MM.1S (cell line): ENCODE measurements at regions not wholly inside any gene's neighbourhood (a gene's known extent, or its start where the extent isn't known, plus 50 kb on each side); places are given as distances from the start of the nearest gene placed in this dataset.

Experiments used
- DNase-seq: peaks from one replicate; pipeline ENCODE4 v3.0.0-alpha.2; 2015
- H2AFZ ChIP-seq: fragments of 300-600 bp; sonication (generic); 2 replicates; pipeline ENCODE4 v1.6.0; 2016; ENCODE audit warnings: antibody characterized with exemption, low read length
- H3F3A ChIP-seq: fragments of 300-600 bp; sonication (generic); 2 replicates; pipeline ENCODE4 v1.6.1; 2016; ENCODE audit warnings: mild to moderate bottlenecking, antibody characterized with exemption, low read length, moderate library complexity, mixed read lengths; ENCODE audit not compliant: insufficient read depth
- H3K27ac ChIP-seq: fragments of 300-600 bp; sonication (generic); 2 replicates; pipeline ENCODE4 v1.5.1; 2016; ENCODE audit warnings: mild to moderate bottlenecking, low read length
- H3K27me3 ChIP-seq: fragments of 300-600 bp; sonication (generic); replicated peaks from 2 replicates; pipeline ENCODE4 v1.6.0; 2016; ENCODE audit warnings: low read length; ENCODE audit not compliant: insufficient read depth
- H3K36me3 ChIP-seq: fragments of 300-600 bp; sonication (generic); replicated peaks from 2 replicates; pipeline ENCODE4 v1.6.1; 2016; ENCODE audit warnings: mild to moderate bottlenecking, low read length, mixed read lengths; ENCODE audit not compliant: insufficient read depth
- H3K4me1 ChIP-seq: fragments of 300-600 bp; sonication (generic); 2 replicates; pipeline ENCODE4 v1.6.1; 2016; ENCODE audit warnings: low read length, mixed read lengths
- H3K4me2 ChIP-seq: fragments of 300-600 bp; sonication (generic); 2 replicates; pipeline ENCODE4 v1.6.0; 2016; ENCODE audit warnings: low read depth, low read length
- H3K4me3 ChIP-seq: fragments of 300-600 bp; sonication (generic); 2 replicates; pipeline ENCODE4 v1.5.1; 2016; ENCODE audit warnings: low read length, mixed read lengths
- H3K79me2 ChIP-seq: fragments of 300-600 bp; sonication (generic); 2 replicates; pipeline ENCODE4 v1.6.1; 2016; ENCODE audit warnings: mixed run types, low read length, mixed read lengths
- H3K9ac ChIP-seq: fragments of 300-600 bp; sonication (generic); 2 replicates; pipeline ENCODE4 v1.6.1; 2016; ENCODE audit warnings: low read length, mixed read lengths
- H3K9me2 ChIP-seq: fragments of 300-600 bp; sonication (generic); replicated peaks from 2 replicates; pipeline ENCODE4 v1.6.1; 2016; ENCODE audit warnings: mild to moderate bottlenecking, low read length, mixed read lengths; ENCODE audit not compliant: insufficient read depth
- H3K9me3 ChIP-seq: fragments of 300-600 bp; sonication (generic); replicated peaks from 2 replicates; pipeline ENCODE4 v1.6.1; 2016; ENCODE audit warnings: mild to moderate bottlenecking, low read length, mixed read lengths; ENCODE audit not compliant: insufficient read depth
- H4K20me1 ChIP-seq: fragments of 300-600 bp; sonication (generic); 2 replicates; pipeline ENCODE4 v1.6.1; 2016; ENCODE audit warnings: mild to moderate bottlenecking, low read length, moderate library complexity, mixed read lengths; ENCODE audit not compliant: insufficient read depth
- EZH2 ChIP-seq: fragments of 300-600 bp; sonication (generic); optimal IDR thresholded peaks from 2 replicates; pipeline ENCODE3; 2017; ENCODE audit warnings: low read depth, mild to moderate bottlenecking, antibody characterized with exemption, low read length, mixed read lengths
- EZH2phosphoT487 ChIP-seq: fragments of 300-600 bp; sonication (generic); IDR thresholded peaks from 2 replicates; pipeline ENCODE4 v1.6.1; 2018; ENCODE audit warnings: antibody characterized with exemption, low read length
- TF ChIP-seq, protein P1 (sequence below): fragments of 300-600 bp; sonication (generic); IDR thresholded peaks from 2 replicates; pipeline ENCODE4 v1.5.1; 2016; ENCODE audit warnings: antibody characterized with exemption, low read length, mixed read lengths

DNA sequence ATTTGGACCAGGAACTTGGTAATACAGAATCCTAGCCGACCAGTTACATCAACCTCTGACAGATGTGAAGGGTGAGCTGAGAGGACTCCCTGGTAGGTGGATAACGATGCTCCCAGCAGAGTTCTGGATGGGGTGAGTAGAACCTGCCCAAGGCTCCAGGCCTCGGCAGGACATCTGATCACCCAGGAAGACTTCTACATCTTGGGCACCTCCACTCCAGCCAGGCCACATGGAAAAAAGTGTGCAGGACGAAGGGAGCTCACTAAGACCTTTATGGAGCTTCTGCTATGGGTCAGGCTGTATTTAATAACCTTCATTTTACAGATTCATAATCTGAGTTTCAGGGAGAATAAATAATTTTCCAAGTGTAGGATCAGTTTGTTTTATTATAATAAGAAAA, 1028.7 kb downstream of the BCL11B start:
- Histone ChIP-seq H3K4me1 (no peaks in the 10 kb centered on the region), H3K36me3 (no peaks in the 10 kb centered on the region), H3K9me3 (no peaks in the 10 kb centered on the region), H4K20me1 (no peaks in the 10 kb centered on the region), H3K4me3 (no peak overlapping the region), H3K9me2 (no peaks in the 10 kb centered on the region), H3F3A (no peaks in the 10 kb centered on the region), H3K27me3 (no peaks in the 10 kb centered on the region), H3K4me2 (no peak overlapping the region), H3K9ac (no peak overlapping the region), H3K79me2 (no peaks in the 10 kb centered on the region), H3K27ac (no peak overlapping the region), H2AFZ (no peak overlapping the region)
- DNase-seq: no peak
- TF ChIP-seq EZH2 (no peak), EZH2phosphoT487 (no peak)
- TF ChIP-seq, protein P1, sequence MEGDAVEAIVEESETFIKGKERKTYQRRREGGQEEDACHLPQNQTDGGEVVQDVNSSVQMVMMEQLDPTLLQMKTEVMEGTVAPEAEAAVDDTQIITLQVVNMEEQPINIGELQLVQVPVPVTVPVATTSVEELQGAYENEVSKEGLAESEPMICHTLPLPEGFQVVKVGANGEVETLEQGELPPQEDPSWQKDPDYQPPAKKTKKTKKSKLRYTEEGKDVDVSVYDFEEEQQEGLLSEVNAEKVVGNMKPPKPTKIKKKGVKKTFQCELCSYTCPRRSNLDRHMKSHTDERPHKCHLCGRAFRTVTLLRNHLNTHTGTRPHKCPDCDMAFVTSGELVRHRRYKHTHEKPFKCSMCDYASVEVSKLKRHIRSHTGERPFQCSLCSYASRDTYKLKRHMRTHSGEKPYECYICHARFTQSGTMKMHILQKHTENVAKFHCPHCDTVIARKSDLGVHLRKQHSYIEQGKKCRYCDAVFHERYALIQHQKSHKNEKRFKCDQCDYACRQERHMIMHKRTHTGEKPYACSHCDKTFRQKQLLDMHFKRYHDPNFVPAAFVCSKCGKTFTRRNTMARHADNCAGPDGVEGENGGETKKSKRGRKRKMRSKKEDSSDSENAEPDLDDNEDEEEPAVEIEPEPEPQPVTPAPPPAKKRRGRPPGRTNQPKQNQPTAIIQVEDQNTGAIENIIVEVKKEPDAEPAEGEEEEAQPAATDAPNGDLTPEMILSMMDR: no peak

DNA sequence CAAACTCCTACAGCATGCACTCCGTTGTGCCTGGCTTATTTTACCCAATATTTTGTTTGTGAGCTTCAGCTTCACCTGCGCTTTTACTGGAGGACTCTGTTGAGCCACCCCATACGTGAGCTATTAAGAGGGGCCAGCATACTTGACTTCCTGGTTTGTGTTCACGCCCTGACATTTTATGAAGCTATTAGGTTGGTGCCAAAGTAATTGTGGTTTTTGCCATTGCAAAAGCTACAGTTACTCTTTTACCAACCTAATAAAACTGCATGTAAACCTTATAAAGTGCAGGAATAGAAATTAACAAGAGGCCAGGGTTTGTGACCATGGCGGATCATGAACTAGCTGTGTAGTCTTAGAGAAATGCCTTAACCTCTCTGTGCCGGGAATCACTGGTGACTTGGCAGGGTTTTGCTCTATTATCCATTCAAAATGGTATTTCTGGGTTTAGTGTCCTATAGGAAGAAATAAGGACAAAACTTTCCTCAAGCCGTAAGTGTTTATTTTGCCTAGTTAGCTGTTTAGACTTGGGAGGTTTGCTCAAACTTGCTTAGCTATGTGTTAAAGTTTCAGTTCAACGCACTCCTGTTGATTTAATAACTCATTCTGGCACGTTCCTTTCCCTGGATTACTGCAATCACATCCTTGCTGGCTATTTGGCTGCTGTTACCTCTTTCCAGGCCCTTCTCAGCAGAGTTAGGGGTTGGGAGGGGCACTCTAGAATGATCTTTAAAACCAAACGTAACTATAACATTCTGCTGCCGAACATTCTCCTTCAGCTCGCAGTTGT, 1027.6 kb downstream of the BCL11B start:
- Histone ChIP-seq H3K27ac (no peak overlapping the region), H2AFZ (no peak overlapping the region), H3K4me2 (no peak overlapping the region), H3F3A (no peaks in the 10 kb centered on the region), H3K36me3 (no peaks in the 10 kb centered on the region), H3K9me2 (no peaks in the 10 kb centered on the region), H3K9ac (no peak overlapping the region), H3K27me3 (no peaks in the 10 kb centered on the region), H3K4me3 (no peak overlapping the region), H3K79me2 (no peaks in the 10 kb centered on the region), H3K9me3 (no peaks in the 10 kb centered on the region), H4K20me1 (no peaks in the 10 kb centered on the region), H3K4me1 (no peaks in the 10 kb centered on the region)
- DNase-seq: no peak
- TF ChIP-seq EZH2: no peak
- TF ChIP-seq, protein P1: no peak
- TF ChIP-seq EZH2phosphoT487: no peak

DNA sequence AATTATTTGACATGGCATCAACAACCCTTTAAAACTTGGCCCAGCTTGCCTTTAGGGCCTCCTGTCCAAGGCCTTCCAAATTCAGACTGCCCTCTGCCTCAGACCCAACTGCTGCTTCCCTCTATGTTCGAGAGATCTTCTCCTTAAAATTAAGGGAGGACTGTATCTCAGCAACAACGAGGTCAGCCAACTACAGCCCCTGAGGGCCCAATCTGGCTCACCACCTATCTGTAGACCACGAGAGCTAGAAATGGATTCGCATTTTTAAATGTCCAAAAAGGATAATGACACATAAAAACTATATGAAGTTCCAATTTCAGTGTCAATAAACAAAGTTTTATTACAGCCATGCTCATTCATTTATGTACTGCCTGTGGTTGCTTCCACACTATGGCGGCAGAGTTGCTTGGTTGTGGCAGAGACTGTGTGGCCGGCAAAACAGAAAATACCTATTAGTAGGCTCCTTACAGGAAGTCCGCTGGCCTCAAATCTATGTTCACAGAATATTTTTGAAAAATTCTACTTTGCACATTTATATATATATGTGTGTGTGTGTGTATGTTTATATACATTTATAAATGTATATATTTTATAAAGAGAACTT, 1026.9 kb downstream of the BCL11B start:
- Histone ChIP-seq H3K4me3 (no peak overlapping the region), H3K4me1 (no peaks in the 10 kb centered on the region), H3K9me3 (no peaks in the 10 kb centered on the region), H3K27me3 (no peaks in the 10 kb centered on the region), H3K9ac (no peak overlapping the region), H4K20me1 (no peaks in the 10 kb centered on the region), H3K9me2 (no peaks in the 10 kb centered on the region), H3F3A (no peaks in the 10 kb centered on the region), H3K4me2 (no peak overlapping the region), H3K79me2 (no peaks in the 10 kb centered on the region), H3K27ac (no peak overlapping the region), H3K36me3 (no peaks in the 10 kb centered on the region), H2AFZ (no peak overlapping the region)
- no peak for TF ChIP-seq EZH2phosphoT487
- no peak for TF ChIP-seq EZH2
- TF ChIP-seq, protein P1: no peak
- no peak for DNase-seq
